Activated CD4-positive, alpha-beta T cell treated with anti-CD3 and anti-CD28 coated beads, Interleukin-2, Interleukin-6, amounts not matched to agents 100 ng/mL and 50 ng/mL, durations not matched to agents 16 hours and 8 hours (primary cell): ENCODE measurements at regions not wholly inside any gene's neighbourhood (a gene's known extent, or its start where the extent isn't known, plus 50 kb on each side); places are given as distances from the start of the nearest gene placed in this dataset.
"Not testable (repeated sequence)": the region's sequence is repeated elsewhere in the genome, so short reads cannot be mapped to it uniquely, and the experiment has no call there.

ENCODE experiments used
- DNase-seq: peaks from one replicate; pipeline ENCODE4 v3.0.0-alpha.2; 2020

DNA sequence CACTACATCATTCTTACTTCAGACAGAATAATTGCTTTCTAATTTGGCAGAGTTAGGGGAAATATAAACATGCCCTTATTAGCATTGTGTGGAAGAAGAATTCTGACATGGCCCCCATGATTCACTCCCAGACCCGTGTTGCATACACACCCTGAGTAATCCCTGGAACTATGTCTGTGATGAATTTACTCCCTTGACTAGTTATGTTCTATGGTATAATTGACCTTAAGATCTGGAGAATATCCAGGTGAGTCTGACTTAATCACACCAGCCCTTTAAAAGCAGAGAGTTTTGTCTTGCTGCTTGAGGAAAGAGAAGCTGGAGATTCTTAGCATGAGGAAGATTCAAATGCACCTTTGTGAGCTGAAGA is 262.9 kb downstream of the SOX4 start:
- DNase-seq: no peak

GRCh38 chr6:21856844-21857243 is 263.3 kb downstream of the SOX4 start:
- DNase-seq: no peak

- DNase-seq: no peak
These were observed 264.5 kb downstream of the SOX4 start for GRCh38 chr6:21858076-21858475.

- no peak for DNase-seq
These were observed 265.7 kb downstream of the SOX4 start for GRCh38 chr6:21859193-21859735.

GRCh38 chr6:21861942-21862341 is 268.4 kb downstream of the SOX4 start:
- DNase-seq: no peak

DNA sequence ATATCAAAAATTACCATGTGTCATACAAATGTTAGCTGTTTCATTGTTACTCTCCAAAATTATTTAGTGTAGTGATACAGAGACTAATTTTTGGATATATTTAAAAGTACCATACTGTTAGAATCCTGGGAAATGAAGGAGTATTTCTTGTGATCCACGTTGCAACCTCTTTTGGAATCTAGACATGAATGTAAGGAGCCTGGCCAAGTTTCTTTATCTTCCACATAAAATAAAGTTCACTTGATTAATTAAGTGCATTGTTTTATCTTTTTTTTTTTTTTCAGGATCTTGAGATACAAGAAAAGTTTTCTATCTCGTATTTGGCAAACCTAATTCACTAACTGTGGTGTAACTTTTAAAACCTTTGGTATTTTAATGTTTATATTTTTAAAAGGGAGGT is 270.7 kb downstream of the SOX4 start:
- DNase-seq: no peak

- DNase-seq: no peak
These were observed 274.7 kb downstream of the SOX4 start for GRCh38 chr6:21868226-21868625.

DNA sequence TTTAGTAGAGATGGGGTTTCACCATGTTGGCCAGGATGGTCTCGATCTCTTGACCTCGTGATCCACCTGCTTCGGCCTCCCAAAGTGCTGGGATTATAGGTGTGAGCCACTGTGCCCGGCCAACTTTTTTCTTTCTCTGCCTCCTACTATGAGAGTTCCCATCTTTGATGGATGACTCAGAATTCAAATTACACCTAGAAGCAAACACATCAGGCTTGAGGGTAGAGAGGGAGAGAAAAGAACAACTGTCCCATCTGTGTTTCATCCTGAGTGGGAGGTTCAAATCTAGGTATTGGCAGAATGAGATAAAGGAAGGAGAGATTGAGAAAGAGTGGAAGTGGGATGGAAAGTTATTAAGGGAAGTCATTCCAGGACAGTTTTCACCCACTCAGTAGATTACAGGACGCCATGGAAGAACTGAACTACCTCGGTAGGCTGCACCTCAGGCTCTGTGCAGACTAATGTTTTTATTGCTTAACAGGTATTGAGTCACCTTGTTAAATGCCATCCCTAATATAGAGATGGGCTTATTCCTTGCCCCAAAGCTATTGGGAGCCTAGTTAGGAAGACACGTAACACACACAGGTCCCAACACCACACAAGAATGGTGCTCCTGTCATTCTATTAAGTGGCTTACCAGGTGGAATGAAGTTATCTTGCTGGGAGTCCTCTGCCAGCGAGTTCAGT is 275.7 kb downstream of the SOX4 start:
- no peak for DNase-seq

GRCh38 chr6:21870076-21870730 is 276.7 kb downstream of the SOX4 start:
- no peak for DNase-seq

DNA sequence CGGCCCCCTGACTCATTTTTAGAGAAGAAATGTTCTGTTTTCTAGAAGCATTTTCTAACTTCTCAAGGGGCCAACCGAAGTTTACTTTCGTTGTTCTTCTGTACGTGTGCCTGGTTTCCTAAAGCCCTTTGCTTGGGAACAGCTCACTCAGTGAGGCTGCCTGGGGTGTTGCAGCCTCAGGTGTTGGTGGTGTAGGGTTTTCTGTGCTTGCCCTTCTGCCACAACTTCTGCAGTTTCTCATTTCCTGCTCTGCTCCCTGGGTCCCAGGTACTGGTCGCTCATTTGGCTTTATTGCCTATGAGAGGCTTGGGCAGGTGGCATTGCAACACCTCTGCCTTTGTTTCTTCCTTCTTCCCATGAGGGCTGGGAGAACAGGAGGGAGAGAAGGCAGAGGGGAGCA is 278.3 kb downstream of the SOX4 start:
- DNase-seq: no peak

DNA sequence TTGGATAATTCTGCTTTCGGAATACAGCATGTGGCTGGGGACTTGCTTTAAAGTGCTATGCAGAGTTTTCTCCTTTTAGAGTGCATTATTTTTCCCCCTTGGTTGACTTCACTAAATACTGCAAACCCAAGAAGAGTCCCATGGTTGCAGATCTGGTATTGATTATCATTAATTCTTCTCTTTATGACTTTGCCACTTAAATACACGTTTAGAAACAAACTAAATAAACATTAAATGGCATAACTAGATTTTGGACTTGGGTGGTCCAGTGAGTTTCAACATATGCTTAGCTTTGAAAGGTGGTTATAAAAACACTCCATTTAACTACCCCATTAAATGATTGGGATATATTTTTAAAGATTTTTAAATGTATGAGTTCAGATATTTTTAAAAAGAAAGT is 279.2 kb downstream of the SOX4 start:
- DNase-seq: no peak

DNA sequence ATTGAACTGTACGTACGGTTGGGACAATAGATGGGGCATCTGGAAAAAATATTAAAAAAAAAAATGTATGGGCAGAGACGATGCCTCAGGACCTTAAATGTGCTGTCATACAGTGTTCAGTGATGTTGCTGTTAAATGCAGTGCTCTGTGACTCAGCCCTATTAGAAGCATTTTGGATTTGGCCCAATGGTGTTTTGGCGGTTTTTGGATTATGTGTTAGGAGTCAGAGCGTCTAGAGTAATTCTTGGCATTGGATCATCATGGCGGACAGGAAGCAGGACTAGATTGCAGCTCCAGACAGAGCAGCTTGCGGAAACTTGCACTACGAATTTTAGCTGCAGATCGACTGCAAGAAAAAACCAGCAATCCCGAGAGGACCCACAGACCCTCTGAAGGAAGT is 280.0 kb downstream of the SOX4 start:
- no peak for DNase-seq

- no peak for DNase-seq
These were observed 280.8 kb downstream of the SOX4 start for GRCh38 chr6:21874372-21874771.

- peak; percentile 26 for DNase-seq
These were observed 283.5 kb downstream of the SOX4 start for GRCh38 chr6:21877037-21877436.

DNA sequence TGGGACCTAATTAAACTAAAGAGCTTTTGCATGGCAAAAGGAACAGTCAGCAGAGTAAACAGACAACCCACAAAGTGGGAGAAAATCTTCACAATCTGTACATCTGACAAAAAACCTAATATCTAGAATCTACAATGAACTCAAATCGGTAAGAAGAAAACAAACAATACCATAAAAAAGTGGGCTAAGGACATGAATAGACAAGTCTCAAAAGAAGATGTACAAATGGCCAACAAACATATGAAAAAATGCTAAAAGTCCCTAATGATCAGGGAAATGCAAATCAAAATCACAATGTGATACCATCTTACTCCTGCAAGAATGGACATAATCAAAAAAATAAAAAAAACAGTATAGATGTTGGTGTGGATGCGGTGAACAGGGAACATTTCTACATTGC is 286.7 kb downstream of the SOX4 start:
- DNase-seq: not testable (repeated sequence)

- no peak for DNase-seq
These were observed 288.5 kb downstream of the SOX4 start for GRCh38 chr6:21881969-21882465.

- no peak for DNase-seq
These were observed 290.2 kb downstream of the SOX4 start for GRCh38 chr6:21883595-21884328.

GRCh38 chr6:21885111-21885510 is 291.6 kb downstream of the SOX4 start:
- DNase-seq: no peak

DNA sequence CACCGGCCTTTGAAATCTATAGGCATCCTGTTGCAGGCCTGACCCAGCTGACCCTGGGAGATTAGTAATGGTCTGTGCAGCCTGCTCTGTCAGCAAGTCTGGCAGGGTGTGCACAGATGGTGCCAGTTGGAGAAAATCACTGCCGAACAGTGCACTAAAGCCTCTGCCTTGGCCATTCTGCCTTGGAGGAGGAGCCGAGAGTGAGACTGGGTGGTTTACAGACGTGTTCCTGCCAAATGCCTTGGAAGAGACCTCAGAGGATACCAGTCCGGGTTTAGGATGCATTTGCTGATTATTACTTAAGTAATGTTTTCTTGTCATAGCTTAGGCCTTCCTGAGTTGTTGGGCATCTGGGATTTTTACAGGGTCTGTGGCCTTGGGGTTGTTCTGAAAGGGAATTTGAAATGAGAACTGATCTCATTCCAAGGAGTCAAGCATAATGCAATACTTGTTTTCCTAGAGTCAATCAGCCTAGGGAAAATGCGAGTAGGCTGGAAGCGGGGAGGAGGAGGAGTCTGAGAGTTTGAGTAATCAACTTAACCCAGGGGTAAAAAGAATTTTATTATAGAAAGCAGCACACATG is 292.1 kb downstream of the SOX4 start:
- DNase-seq: no peak

DNA sequence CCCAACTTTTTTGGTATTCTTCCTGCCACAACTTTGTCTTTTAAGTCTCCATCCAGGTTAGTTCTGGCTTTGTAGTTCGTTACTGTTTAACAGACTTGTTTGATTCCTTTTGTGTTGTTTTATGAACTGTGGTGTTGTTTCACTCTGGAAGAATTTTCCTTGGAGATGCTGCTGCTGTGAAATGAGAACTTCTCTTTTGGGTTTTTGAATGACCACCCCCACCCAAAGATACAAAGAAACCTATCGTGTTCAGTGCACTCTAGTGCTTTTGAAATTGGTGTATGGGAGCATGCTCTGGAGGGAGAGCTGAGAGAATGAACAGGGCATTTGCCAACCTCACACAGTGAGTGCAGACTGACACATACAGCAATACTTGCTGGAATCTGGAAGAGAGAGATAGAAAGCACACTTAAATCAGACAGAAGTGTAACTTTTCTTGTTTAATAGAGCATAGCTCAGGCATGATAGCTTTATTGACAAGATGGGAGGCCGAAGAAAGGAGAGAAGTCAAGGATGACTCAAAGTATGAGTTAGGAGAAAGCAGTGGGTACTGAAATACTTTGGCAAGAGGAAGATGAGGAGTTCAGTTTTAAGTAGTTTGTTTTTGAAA is 293.1 kb downstream of the SOX4 start:
- DNase-seq: no peak

DNA sequence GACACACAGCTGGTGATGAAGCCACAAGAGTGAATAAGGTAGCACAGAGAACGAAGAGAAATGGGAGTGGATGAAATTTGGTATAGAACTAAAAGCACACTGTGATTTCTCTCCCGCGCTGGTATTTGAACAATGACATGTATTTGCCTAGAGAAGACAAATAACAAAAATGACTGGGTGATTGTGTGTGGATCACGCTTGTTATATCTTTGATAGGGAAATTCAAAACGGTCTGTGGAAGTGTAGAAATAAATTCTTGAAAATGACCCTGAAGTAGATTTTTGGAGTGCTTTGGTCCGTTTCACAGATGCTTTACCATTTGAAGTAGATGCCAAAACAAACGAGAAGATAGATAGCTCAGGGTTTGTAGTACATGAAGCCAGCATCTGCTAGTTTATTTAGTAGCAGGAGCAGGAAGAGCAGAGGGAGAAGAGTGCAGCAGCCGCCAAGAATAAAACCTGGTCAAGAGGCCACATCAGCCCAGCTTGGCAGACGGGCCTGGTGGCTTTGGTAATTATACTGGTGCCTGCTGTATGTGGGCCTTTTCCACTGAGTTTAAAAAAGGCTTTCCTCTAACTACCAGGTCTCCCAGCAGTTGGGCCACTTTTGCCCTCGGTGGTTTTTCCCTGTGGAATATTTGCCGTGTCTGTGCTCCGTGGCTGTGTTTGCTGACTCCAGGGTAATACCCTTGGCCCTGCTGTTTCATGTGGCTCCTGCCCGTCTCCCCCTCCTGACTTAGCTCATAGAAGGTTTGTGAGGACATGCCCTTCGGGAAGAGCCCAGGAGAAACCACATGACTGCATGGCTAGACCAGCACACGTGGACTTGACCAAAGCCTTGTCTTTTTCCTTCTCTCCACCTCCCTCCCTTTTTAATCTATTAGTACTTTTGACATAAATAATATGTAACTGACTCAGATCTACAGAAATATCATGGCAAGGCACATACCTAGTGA is 294.0 kb downstream of the SOX4 start:
- DNase-seq: no peak

GRCh38 chr6:21891080-21891479 is 297.5 kb downstream of the SOX4 start:
- no peak for DNase-seq
